GM12892 (cell line): ENCODE measurements at regions not wholly inside any gene's neighbourhood (a gene's known extent, or its start where the extent isn't known, plus 50 kb on each side); places are given as distances from the start of the nearest gene placed in this dataset.

Source experiments
- POLR2A ChIP-seq: IDR thresholded peaks from 2 replicates; pipeline ENCODE4 v1.6.1; 2011; ENCODE audit warnings: low read depth, low read length, control low read depth
- POLR2AphosphoS5 ChIP-seq: IDR thresholded peaks from 2 replicates; pipeline ENCODE4 v1.6.1; 2011; ENCODE audit warnings: low read depth, low read length, control low read depth

DNA sequence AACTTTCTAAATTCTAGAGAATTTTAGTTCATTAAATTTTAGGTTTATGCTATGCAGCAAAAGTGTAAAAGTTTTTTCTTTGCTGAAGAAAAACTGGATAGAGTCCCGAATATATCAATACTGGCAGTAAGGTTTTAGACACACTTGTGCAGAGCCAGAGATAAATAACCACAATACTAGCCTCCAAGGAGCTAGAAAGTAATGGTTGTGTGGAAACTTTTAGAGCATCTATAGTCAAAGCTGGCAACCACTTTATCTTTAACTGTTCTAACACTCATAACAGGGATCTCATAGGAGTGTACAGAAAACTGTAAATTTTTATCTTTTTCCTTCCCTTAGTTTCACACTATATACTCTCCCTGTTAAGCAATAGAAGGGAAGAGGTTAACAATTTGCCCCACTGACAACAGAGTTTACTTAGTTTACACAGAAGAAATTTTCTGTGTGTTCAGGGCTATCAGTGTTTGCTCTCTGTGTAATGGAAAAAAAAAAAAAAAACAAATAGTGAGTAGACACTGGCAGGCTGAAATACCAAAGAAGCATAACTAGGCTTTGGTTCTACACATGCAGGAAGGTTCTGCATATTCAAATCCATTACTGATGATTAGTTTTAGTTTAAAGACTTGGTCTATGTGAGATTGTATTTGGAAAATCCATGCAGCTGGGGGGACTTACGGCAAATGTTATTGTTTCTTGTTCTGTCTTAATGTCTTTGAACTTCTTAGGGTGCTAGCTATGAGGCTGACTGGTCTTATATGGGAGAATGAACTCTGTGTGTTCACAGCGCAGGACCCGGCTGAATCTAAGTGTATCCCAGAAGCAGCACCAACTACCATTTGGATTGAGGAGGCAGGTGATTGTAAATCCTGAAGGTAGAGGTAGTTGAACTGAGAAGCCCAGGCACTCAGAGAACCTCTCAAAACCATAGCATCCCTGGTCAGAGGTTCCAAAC is 187.6 kb downstream of the PCSK1 start:
- TF ChIP-seq POLR2AphosphoS5 (no peak), POLR2A (no peak)
